HG02938 (cell line): ENCODE measurements at regions not wholly inside any gene's neighbourhood (a gene's known extent, or its start where the extent isn't known, plus 50 kb on each side); places are given as distances from the start of the nearest gene placed in this dataset.

Experiments used
- ATAC-seq: cut with Tn5 transposase; IDR thresholded peaks from one replicate; pipeline ENCODE4 v1.9.1; 2021; ENCODE audit warnings: mild to moderate bottlenecking, moderate library complexity; ENCODE audit not compliant: unreplicated experiment

DNA sequence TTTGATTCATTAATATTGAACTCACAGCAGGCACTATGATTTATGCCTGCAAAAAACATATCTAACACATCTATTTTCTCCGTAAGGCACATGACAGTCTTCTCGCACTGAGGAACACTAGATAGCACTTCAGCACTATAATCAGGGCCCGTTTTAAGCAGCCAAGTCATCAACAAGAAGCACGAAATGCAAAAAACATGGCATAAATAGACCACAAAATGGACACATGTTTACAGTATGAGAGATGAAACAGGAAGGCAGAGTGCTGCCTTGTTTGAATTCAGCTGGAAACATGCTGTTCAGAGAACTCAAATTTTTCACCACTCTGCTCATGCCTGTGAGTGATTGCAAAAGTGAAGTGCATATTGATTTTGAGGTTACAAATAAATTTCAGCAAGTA lies 205.8 kb upstream of the PDGFD start:
- no peak for ATAC-seq

DNA sequence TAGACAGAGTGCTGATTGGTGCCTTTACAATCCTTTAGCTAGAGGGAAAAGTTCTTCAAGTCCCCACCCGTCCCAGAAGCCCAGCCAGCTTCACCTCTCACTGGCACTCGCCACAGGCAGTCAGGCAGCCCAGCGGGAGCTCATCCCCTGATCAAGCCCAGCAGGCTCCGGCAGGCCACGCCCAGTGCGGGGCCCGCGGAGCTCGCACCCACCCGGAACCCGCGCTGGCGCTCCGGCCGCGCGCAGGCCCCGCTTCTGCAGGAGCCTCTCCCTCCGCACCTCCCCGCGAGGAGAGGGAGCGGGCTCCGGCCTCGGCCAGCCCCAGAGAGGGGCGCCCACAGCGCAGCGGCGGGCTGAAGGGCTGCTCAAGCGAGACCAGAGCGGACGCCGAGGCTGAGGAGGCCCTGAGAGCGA lies 202.4 kb upstream of the PDGFD start:
- ATAC-seq = no peak

DNA sequence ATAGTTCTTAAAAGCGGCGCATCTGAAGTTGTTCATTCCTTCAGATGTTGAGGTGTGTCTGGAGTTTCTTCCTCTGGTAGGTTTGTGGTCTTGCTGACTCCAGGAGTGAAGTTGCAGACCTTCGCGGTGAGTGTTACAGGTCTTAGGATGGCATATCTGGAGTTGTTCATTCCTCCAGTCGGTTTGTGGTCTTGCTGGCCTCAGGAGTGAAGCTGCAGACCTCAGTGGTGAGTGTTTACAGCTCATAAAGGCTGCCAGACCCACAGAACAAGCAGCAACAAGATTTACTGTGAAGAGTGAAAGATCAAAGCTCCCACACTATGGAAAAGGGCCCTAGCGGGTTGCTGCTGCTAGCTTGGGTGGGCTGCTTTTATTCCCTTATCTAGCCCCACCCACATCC lies 201.7 kb upstream of the PDGFD start:
- ATAC-seq = no peak

DNA sequence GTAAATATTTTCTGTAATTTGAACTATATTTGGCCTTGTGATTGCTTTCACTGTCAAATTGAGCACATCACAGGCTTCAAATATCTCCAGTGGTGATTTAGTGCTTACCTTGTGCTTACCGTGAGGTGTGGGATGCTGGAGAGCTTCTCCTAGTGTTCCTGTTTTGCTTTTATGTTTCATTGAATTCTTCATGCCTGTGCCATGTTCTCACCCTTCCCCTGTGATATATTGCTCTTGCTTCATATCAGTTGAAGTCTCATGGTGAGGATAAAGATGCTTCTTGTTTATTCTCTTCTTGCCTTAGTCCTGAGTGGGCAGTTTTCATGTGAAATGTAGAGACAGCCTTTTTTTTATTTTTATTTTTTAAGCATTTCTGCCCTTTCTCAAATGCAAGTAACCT lies 198.0 kb upstream of the PDGFD start:
- ATAC-seq = no peak

DNA sequence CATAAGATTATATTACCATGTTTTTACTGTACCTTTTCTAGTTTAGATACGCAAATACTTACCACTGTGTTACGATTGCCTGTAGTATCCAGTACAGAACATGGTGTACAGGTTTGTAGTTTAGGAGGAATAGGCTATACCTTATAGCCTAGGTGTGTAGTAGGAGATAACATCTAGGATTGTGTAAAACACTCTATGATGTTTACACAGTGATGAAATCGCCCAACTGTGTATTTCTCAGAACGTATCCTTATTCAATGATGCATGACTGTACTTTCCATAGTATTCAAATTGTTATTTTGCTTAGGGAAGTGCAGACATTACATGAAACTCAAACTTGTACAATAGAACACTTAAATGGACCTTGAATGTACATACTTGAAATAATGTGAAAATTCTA lies 188.1 kb upstream of the PDGFD start:
- ATAC-seq = no peak

DNA sequence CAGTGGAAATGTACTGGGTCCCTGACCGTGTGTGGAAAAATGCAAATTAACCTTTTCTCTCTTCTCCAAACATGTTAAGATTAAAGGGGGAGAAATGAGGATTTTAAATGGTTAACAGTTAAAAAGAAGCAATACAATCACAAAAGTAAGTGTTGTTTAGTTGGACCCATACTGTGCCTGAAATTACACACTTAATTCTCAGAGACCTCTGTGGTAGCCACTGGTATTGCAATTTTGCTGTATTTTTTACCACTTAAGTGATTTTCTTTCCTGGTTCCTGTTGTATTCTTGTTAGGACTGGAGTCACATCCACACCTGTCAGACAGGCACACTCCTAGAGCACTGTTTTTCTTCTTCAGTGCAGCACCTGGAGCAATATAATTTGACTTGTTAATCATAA lies 179.6 kb upstream of the PDGFD start:
- peak; percentile 73 for ATAC-seq

DNA sequence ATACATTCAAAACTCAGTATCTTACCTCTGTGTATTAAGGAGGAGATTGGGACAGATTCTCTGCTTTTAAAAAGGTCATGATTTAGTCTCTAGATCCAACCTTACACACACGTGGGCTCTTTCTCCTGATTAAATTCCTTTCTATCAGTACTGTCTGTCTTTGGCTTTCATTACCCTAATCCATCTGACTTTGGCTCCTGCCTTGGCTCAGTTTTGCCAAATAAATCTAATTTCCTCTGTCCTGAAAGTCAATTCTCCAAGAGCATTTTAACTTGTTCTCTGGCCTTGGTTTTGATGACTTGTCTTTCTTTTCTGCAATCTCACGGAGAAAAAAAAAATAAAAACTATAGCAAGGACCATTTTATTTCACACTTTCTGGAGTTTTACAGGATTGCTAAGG lies 176.6 kb upstream of the PDGFD start:
- ATAC-seq = no peak

DNA sequence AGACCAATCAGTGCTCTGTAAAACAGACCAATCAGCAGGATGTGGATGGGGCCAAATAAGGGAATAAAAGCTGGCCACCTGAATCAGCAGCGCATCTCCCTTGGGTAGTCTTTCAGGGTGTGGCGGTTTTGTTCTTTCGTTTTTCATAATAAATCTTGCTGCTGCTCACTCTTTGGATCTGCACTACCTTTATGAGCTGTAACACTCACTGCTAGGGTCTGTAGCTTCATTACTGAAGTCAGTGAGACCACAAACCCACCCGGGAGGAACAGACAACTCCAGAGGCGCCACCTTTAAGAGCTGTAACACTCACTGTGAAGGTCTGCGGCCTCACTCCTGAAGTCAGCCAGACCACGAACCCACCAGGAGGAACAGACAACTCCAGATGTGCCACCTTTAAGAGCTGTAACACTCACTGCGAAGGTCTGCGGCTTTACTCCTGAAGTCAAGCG lies 175.5 kb upstream of the PDGFD start:
- ATAC-seq = no peak

DNA sequence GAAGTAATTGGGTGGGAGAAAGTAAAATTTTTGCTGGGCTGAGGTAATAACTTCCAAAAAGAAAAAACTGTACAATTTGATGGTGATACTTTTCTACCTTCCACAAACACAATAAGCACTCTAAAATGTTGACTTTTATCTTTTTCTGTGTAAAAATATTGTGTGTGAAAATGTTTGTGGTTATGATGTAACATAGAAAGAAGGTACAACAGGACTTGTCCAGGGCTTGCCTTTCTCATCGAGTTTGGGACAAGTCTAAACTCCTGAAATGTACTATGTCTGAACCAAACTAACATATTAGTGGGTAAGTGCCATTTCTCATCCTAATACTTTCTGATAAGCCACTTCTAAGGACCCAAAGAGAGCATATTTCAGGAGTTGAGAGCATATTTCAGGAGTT lies 174.2 kb upstream of the PDGFD start:
- no peak for ATAC-seq

DNA sequence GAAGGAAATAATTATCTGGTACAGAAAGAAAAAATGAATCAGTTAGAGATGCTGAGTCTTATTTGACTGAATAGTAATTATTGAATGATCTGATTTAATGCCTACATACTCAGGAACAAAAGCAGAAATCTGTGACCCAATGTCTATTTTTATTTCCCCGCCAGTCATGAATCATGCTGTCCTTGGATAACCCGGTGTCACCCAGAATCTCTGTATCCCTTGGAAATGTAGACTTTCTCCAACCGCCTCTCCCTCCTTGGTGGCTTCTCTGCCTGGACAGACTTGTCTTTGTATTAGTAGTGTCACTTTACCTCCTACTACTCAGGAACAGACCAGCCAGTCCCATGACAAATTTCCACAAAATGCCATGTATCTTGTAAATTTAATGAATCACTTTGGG lies 173.3 kb upstream of the PDGFD start:
- ATAC-seq = no peak

DNA sequence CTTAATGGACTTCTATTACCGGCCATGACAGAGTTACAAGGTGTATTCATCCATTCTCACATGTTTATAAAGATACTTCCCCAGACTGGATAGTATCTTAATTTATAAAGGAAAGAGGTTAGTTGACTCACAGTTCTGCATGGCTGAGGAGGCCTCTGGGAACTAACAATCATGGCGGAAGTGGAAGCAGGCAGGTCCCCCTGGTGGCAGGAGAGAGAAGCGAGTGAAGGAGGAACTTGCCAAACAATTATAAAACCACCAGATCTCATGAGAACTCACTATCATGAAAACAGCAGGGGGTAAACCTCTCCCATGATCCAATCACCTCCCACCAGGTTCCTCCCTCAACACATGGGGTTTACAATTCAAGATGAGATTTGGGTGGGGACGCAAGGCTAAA lies 170.0 kb upstream of the PDGFD start:
- peak; percentile 83 for ATAC-seq

DNA sequence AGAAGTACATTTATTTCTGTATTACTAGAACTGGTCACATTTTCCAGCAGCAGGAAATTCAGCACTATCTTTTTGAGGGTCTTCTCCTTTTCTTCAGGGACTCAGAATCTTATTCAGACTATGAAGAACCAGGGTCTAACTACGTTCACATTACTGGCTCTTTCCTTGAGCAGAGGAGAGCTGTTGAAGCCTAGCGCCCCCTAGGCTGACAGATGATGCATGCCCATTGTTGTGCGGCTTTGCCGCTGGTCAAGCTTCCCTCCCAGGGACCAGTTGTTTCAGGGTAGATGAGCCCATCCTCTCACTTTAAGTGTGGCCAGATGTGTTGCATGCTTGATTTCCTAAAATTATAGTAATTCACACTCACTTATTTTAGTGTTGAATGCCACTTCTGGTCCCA lies 168.2 kb upstream of the PDGFD start:
- ATAC-seq = no peak

DNA sequence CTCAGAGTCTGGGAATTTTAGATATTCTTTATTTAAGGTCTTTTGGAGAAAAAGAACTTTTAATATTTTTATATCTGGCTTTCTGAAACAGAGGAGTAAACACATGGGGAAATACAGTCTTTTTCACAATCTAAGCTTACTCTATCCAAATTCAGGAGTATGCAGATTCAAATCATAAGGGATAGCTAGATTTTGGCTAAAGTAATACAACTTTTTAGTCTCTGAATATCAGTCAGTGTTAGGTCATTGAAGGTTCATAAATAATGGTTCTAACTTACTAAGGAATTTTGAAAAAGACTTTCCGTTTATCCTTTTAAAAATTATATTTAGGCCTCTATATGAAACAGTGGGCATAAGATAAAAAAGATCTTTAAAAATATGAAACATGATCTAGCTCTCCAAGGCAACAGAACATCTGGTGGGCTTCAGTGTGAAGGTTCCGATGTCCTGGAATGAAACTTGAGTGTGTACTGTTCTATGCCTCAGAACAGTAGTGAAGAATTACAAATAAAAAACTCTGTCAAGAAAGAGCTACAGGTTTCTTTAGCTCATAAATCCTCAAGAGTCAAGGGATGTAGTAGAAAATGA lies 165.2 kb upstream of the PDGFD start:
- ATAC-seq = no peak

DNA sequence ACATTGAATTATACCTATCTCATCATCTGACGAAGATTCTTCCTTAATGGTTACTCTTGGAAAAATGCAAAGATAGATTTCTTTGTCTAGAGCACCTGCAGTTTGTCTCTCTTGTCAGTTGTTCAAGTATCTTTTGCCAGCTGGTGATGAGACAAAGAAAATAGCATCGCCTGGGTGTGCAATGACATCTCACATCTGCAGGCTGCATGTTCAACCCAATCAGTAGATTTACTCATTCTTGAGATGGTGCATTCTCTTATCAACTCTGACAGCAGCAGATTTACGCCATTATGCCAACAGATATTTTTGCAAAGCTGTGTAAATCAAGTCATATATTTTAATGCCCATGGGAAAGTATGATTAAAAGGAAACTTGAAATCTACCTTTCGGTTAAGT lies 164.6 kb upstream of the PDGFD start:
- ATAC-seq = no peak

DNA sequence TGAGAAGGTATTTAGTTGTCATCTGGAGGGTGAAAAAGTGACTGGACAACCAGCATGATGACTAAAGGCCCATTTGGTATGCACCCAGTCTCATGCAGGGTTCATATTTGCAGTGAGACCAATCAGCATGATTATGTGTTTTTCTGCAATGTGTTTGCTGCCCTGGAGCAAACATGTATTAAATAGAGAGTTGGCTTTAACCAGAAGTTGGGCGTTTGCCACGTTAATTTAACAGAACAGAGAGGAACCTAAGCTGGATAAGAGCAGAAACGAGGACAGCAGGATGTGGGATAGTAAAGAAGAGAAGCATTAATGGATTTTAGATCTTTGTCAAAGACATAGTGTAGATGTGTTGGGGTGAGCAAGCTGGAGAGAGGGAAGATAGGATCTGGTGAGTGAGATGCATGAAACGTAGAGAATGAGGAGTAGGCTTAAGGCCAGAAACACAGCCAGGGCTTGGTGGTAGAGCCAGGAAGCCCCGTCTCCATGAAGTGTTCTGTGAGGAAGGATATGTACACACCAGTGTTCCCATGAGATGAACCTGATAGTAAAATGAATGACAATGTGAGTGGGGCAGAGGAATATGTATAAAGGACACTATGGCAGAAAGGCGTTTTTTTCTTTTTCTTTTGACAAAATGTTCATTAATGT lies 164.0 kb upstream of the PDGFD start:
- no peak for ATAC-seq

DNA sequence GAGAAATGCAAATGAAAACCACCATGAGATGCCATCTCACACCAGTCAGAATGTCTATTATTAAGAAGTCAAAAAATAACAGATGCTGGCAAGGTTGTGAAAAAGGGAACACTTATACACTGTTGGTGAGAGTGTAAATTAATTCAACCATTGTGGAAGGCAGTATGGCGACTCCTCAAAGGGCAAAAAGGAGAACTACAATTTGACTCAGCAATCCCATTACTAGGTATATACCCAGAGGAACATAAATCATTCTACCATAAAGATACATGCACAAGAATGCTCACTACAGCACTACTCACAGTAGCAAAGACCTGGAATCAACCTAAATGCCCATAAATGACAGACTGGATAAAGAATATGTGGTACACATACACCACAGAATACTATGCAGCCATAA lies 161.1 kb upstream of the PDGFD start:
- ATAC-seq = no peak

DNA sequence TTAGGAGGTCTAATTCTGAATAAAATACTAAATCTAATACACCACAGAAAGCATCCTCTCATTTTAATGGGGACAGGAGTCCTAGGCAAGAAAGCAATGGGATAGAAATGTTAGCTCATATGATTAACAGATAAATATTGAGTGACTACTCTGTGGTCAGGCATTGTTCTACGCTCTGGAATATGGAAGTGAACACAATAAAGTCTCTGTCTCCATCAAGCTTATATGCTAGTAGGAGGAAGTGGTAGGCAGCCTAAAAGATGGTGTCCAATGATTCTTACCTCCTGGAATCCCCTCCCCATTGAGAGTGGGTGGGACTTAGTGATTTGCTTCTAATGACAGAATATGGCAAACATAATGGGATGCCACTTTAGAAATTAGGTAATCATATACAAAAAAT lies 160.3 kb upstream of the PDGFD start:
- ATAC-seq = no peak

DNA sequence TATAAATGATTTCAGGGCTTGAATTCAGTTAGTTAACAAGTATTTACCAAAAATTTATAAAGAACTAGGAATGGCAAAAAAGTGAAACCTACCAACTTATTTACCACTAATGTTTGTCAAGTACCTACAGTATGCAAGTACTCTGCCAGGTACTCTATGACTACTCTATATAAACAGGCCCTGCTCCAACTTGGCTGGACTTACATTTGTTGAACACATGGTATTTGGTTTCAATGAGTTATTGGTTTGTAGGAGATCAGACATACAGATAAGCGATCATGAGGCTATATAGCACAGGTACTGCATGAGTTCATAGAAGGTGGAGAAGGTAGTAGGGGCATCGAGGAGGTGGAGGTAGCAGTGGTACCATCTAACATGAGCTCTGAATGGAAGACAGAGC lies 159.9 kb upstream of the PDGFD start:
- no peak for ATAC-seq

DNA sequence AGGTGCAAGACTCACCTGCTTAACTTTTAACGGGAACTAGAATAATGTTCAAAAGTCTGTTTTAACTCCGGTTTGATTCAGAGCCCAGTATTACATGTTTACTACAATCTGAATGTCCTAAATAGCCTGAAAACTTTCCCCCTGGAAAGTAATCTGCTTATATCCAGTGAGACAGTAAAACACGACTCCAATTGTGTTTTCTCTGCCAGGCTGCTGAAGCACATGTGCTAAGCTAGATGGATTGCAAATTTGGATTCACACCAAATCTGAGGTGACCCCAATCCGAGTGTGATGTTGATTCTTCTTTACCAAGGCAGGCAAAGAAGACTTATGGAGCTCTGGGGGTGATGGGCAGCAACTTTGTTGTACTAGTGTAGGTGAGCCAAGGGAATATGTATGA lies 158.7 kb upstream of the PDGFD start:
- ATAC-seq = no peak

DNA sequence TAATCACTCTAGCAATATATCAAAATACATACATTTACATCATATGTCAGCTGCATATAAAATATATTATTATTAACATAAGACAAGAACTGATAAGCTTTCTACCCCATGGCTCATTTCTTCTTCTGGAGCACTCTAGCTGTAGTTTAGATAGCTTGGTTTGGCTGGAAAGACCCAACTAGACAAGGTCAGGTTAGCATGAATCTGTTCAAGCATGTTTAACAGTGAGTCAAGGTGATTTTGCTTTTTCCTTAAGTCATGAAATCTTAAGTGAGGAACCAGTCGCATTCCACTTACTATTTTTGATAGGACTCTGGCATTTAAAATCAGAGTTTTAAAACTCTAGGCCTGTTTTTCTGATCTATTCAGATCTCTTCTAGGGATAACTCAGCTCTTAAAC lies 157.0 kb upstream of the PDGFD start:
- no peak for ATAC-seq

DNA sequence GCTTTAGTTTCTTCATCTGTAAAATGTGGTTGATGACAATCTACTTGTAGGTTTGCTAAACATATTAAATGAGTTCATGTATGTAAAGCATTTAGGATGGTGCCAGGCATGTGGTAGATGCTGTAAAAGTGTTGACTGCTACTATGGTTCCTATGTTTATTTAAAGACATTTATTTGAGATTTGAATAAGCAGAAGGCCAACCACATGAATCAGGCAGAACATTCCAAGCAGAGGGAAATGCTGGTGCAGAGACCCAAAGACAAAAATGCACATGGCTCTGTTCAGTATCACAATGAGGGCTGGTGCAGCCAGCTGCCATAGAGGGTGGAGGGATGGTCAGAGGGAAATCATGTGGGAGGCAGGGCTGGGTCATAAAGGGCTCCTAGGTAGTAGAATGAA lies 156.2 kb upstream of the PDGFD start:
- no peak for ATAC-seq

DNA sequence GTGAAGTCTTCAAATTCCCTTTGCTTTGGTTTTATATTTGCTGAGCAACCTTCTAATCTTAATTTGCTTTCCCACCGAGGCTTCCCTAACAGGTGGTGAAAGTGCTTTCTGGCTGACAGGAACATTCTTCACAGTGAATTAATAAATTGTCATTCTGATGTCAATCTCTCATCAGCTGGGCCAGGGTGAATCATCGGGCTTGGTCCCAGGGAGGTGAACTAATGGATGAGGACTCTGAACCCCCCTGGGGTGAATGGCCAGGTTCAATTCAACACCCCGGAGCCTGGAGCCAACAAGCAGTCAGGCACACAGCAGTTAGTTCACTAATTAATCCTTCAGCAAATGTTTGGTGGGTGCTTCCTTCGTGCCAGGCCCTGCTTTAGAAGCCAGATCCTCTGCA lies 155.4 kb upstream of the PDGFD start:
- no peak for ATAC-seq

DNA sequence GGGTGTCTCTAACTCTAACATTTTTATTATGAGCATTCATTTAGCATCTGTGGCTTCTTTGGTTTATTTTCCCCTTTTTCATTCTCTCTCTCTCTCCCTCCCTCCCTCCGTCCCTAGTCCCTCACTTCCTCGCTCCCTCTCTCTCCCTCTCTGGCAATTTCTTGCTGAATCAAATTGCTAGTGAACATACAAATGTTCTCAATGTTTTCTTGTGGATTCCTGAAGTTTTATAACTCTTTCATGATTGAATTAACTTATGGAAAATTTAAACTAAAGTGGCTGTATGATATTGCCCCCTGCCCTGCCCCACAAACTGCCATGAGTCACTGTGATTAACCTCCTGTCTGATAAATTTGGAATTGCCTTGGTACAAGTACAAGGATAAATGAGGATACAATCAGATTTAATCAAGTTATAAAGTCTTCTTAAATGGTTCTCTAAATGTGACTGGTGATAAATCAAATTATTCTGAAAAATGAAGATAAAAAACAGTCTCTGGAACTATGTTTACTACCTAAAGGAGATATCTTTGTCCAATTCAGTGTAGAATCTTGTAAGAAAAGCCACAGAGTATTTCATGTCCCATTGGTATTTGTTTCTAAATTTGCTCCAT lies 143.0 kb upstream of the PDGFD start:
- ATAC-seq = no peak
